Activated B cell treated with CpG ODN at 0.5 μM for 24 hours (primary cell): ENCODE measurements at regions not wholly inside any gene's neighbourhood (a gene's known extent, or its start where the extent isn't known, plus 50 kb on each side); places are given as distances from the start of the nearest gene placed in this dataset.

Experiments
- ATAC-seq: fragments of 200-7000 bp; cut with Tn5 transposase; one replicate; pipeline ENCODE4 v1.10.0; 2021; ENCODE audit warnings: low read depth, mild to moderate bottlenecking, moderate library complexity
- CTCF ChIA-PET: fragments of 350-600 bp; sonication (Branson Sonifier 250); formaldehyde crosslinking; loops from one replicate; lab custom pipeline; 2021; ENCODE audit warnings: antibody characterized with exemption; lab: Charles Lee
- POLR2A ChIA-PET: fragments of 350-600 bp; sonication (Branson Sonifier 250); formaldehyde crosslinking; loops from one replicate; lab custom pipeline; 2021; ENCODE audit warnings: antibody characterized with exemption; lab: Charles Lee
- DNase-seq: peaks from one replicate; pipeline ENCODE4 v3.0.0; 2022
- H3K27ac Mint-ChIP-seq: one replicate; pipeline ENCODE4 v1.8.0; 2020; ENCODE audit warnings: mixed read lengths
- H3K27me3 Mint-ChIP-seq: one replicate; pipeline ENCODE4 v1.8.0; 2021; ENCODE audit warnings: mixed read lengths
- H3K36me3 Mint-ChIP-seq: one replicate; pipeline ENCODE4 v1.8.0; 2021; ENCODE audit warnings: low read depth, mixed read lengths
- H3K4me1 Mint-ChIP-seq: one replicate; pipeline ENCODE4 v1.8.0; 2021; ENCODE audit warnings: mixed read lengths
- H3K4me3 Mint-ChIP-seq: one replicate; pipeline ENCODE4 v1.8.0; 2020; ENCODE audit warnings: mild to moderate bottlenecking, mixed read lengths
- H3K9me3 Mint-ChIP-seq: one replicate; pipeline ENCODE4 v1.8.0; 2020; ENCODE audit warnings: mixed read lengths
- intact Hi-C: fragments of 100-400 bp; cut with micrococcal nuclease; formaldehyde crosslinking; loops from one replicate; pipeline ENCODE4 v1.15.1; 2024
- TF ChIP-seq, protein P1 (sequence below): fragments of 200-600 bp; IDR thresholded peaks from one replicate; pipeline ENCODE4 v1.8.0; 2022; ENCODE audit warnings: antibody characterized with exemption, mild to moderate bottlenecking

DNA sequence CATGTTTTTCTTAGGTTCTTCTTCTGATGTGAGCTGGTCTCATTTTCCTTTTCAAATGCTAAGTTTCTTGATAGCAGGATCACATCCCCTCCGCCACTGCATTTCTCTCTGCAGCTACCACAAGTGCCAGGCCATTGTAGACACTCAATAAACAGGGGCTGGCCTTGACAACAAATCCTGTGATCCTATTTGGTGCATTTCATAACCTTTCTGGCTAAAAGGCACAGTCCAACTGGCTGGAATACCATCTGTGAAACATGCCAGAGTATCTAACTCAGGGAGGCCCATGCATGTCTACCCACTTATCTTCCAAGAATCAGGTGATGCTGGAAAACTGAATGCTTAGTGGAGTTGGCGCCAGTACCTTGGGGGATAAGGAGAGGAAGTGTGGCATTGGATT lies 85.2 kb upstream of the NR2F2 start:
- DNase-seq: no peak
- no peaks in the 10 kb centered on the region for H3K36me3 Mint-ChIP-seq
- ChIA-PET POLR2A (no interaction called here), CTCF (no interaction called here)
- TF ChIP-seq, protein P1, sequence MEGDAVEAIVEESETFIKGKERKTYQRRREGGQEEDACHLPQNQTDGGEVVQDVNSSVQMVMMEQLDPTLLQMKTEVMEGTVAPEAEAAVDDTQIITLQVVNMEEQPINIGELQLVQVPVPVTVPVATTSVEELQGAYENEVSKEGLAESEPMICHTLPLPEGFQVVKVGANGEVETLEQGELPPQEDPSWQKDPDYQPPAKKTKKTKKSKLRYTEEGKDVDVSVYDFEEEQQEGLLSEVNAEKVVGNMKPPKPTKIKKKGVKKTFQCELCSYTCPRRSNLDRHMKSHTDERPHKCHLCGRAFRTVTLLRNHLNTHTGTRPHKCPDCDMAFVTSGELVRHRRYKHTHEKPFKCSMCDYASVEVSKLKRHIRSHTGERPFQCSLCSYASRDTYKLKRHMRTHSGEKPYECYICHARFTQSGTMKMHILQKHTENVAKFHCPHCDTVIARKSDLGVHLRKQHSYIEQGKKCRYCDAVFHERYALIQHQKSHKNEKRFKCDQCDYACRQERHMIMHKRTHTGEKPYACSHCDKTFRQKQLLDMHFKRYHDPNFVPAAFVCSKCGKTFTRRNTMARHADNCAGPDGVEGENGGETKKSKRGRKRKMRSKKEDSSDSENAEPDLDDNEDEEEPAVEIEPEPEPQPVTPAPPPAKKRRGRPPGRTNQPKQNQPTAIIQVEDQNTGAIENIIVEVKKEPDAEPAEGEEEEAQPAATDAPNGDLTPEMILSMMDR: no peak
- no peak overlapping the region for H3K4me3 Mint-ChIP-seq
- H3K4me1 Mint-ChIP-seq: no peaks in the 10 kb centered on the region
- ATAC-seq: no peak
- H3K27ac Mint-ChIP-seq: no peak overlapping the region
- H3K9me3 Mint-ChIP-seq: no peaks in the 10 kb centered on the region
- intact Hi-C loops: no loop called here
- H3K27me3 Mint-ChIP-seq: no peaks in the 10 kb centered on the region

DNA sequence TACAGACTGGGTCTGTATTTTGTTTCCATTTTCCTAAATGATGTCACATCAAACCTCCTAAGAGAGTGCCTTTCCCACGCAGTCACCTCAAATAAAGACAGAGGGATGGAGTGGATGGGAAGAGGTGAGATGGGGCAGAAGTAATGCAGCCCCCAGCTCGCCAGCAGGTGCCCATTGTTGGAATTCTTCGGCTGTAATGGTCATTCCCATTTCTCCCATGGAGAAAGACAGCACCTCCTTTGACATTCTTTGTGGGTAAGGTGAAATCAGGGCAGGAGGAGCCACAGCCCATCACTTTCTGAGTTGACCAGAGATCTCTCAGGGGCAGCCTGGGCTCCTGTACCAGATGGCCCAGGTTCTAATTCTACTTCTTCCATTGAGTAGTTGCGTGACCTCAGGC lies 84.4 kb upstream of the NR2F2 start:
- no peak for ATAC-seq

DNA sequence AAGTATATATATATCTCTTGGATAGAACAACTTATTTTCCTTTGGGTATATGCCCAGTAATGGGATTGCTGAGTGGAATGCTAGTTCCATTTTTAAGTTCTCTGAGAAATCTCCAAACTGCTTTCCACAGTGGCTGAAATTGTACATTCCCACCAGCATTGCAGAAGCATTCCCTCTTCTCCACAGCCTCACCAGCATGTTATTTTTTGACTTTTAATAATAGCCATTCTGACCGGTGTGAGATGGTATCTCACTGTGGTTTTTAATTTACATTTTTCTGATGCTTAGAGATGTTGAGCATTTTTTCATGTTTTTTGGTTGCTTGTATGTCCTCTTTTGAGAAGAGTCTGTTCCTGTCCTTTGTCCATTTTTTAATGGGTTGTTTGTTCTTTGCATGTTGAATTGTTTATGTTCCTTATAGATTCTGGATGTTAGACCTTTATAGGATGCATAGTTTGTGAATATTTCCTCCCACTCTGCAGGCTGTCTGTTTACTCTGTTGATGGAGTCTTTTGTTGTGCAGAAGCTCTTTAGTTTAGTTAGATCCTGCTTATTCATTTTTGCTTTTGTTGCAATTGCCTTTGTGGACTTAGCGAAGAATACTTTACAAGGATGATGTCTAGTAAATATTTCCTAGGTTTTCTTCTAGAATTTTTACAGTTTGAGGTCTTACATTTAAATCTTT lies 82.7 kb upstream of the NR2F2 start:
- no peak overlapping the region for H3K27ac Mint-ChIP-seq
- intact Hi-C loops: no loop called here
- ChIA-PET CTCF (no interaction called here), POLR2A (no interaction called here)
- TF ChIP-seq, protein P1: no peak
- H3K27me3 Mint-ChIP-seq: no peaks in the 10 kb centered on the region
- no peaks in the 10 kb centered on the region for H3K4me1 Mint-ChIP-seq
- peaks cover 2% of the 10 kb centered on the region for H3K9me3 Mint-ChIP-seq
- ATAC-seq (no peak), DNase-seq (no peak)
- no peak overlapping the region for H3K4me3 Mint-ChIP-seq
- no peaks in the 10 kb centered on the region for H3K36me3 Mint-ChIP-seq

More for the DNA sequence above, 84.4 kb upstream of the NR2F2 start:
- TF ChIP-seq, protein P1: no peak
- intact Hi-C loops: no loop called here
- no peaks in the 10 kb centered on the region for H3K9me3 Mint-ChIP-seq
- H3K4me1 Mint-ChIP-seq: no peaks in the 10 kb centered on the region
- ChIA-PET CTCF (no interaction called here), POLR2A (no interaction called here)
- H3K27me3 Mint-ChIP-seq: no peaks in the 10 kb centered on the region
- H3K4me3 Mint-ChIP-seq: no peak overlapping the region
- DNase-seq: no peak
- no peaks in the 10 kb centered on the region for H3K36me3 Mint-ChIP-seq
- H3K27ac Mint-ChIP-seq: no peak overlapping the region

DNA sequence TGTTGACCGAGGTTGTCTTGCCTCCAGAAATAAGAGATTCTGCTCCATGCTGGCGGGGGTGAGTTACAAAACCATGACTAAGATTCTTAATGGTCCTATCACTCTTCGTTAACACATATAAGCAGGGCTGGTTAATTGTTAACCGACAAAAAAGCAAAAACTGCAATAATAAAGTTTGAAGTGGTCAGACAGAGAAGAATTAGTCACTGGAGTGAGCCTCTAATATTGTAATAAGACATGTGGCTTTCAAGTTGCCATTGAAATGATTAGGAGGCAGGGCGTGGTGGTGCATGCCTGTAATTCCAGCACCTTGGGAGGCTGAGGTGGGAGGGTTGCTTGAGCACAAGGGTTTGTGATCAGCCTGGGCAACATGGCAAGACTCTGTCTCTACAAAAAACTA lies 78.4 kb upstream of the NR2F2 start:
- intact Hi-C loops: no loop called here
- Mint-ChIP-seq H3K4me3 (no peak overlapping the region), H3K9me3 (peaks cover 2% of the 10 kb centered on the region), H3K27ac (no peak overlapping the region), H3K4me1 (no peaks in the 10 kb centered on the region), H3K27me3 (no peaks in the 10 kb centered on the region), H3K36me3 (no peaks in the 10 kb centered on the region)
- ATAC-seq (no peak), DNase-seq (no peak)
- POLR2A ChIA-PET: no interaction called here
- CTCF ChIA-PET: no interaction called here
- TF ChIP-seq, protein P1: no peak

- no peak overlapping the region for H3K27ac Mint-ChIP-seq
- DNase-seq (no peak), ATAC-seq (no peak)
- POLR2A ChIA-PET: no interaction called here
- H3K27me3 Mint-ChIP-seq: no peaks in the 10 kb centered on the region
- H3K4me3 Mint-ChIP-seq: no peak overlapping the region
- TF ChIP-seq, protein P1: no peak
- H3K9me3 Mint-ChIP-seq: peaks cover 2% of the 10 kb centered on the region
- H3K36me3 Mint-ChIP-seq: no peaks in the 10 kb centered on the region
- intact Hi-C loops: no loop called here
- CTCF ChIA-PET: no interaction called here
- no peaks in the 10 kb centered on the region for H3K4me1 Mint-ChIP-seq
Observed at GRCh38 chr15:96253006-96253747, 77.3 kb upstream of the NR2F2 start.
